Adrenal gland (tissue), 9 donors: ENCODE measurements at regions not wholly inside any gene's neighbourhood (a gene's known extent, or its start where the extent isn't known, plus 50 kb on each side); places are given as distances from the start of the nearest gene placed in this dataset.

Source experiments
- DNase-seq, 7 donors: peaks; one replicate each; pipeline ENCODE4 v3.0.0-alpha.2; 2019 to 2020
- H3K27ac ChIP-seq, 5 donors: fragments of 200-600 bp; sonication (generic) in 4 of 5; 1 replicate in 3 of 5; 2 replicates in 2 of 5; pipeline versions ENCODE4 v1.5.1 to v1.8.0; 2016 to 2020; ENCODE audit warnings: mild to moderate bottlenecking in 1 of 5
- H3K27me3 ChIP-seq: fragments of 200-600 bp; 2 replicates; pipeline ENCODE4 v1.8.0; 2021
- H3K36me3 ChIP-seq, 2 donors: fragments of 200-600 bp; replicated peaks in 1 of 2; 1 replicate in 1 of 2; 2 replicates in 1 of 2; pipeline versions ENCODE4 v1.5.1 to v1.8.0; 2018 to 2022
- H3K4me1 ChIP-seq, 2 donors: fragments of 200-600 bp; replicated peaks in 1 of 2; 1 replicate in 1 of 2; 2 replicates in 1 of 2; pipeline versions ENCODE4 v1.5.1 to v1.8.0; 2018 to 2021
- H3K4me3 ChIP-seq, 4 donors: fragments of 200-600 bp; sonication (generic) in 3 of 4; one replicate each; pipeline ENCODE4 v1.5.1; 2016 to 2018
- H3K9me3 ChIP-seq, 3 donors: fragments of 200-600 bp; sonication (generic) in 1 of 3; replicated peaks in 1 of 3; 1 replicate in 2 of 3; 2 replicates in 1 of 3; pipeline versions ENCODE4 v1.5.1 to v1.8.0; 2016 to 2021
- POLR2A ChIP-seq, 2 donors: fragments of 450-650 bp; IDR thresholded peaks; one replicate each; pipeline ENCODE4 v1.6.1; 2017; ENCODE audit warnings: antibody characterized with exemption in 2 of 2, mild to moderate bottlenecking in 2 of 2, moderate library complexity in 1 of 2
- WGBS, 4 donors: extraction: QIAGEN DNeasy Blood & Tissue Kit in 2 of 4; methylation state at CpG; one replicate each; pipeline versions ENCODE4 v1.1.5 to v1.1.7; 2013 to 2017; 5-methylcytosine and 5-hydroxymethylcytosine counted together
- intact Hi-C, 2 donors: fragments of 100-400 bp; cut with DNase I; formaldehyde crosslinking; loops; one replicate each; pipeline versions ENCODE4 v1.14.1 to v1.15.0; 2022 to 2023
- TF ChIP-seq, protein P1 (sequence below), 6 experiments: fragments of 450-650 bp in 4 of 6; fragments of 200-600 bp in 2 of 6; sonication (generic) in 1 of 6; IDR thresholded peaks; 1 replicate in 5 of 6; 2 replicates in 1 of 6; pipeline versions ENCODE4 v1.5.1 to v1.8.0; 2016 to 2021; ENCODE audit warnings: antibody characterized with exemption in 6 of 6, mild to moderate bottlenecking in 2 of 6, moderate library complexity in 1 of 6
- donor health status: healthy with polysubstance abuse.
- donor health status: Bipolar disorder and iron deficiency.
- donor health status: DM: yes; HTN: yes; CAD: no.
- donor health status: DM: no; HTN: no; CAD: no.
- donor health status: DM: no; HTN: no; CAD: no.

DNA sequence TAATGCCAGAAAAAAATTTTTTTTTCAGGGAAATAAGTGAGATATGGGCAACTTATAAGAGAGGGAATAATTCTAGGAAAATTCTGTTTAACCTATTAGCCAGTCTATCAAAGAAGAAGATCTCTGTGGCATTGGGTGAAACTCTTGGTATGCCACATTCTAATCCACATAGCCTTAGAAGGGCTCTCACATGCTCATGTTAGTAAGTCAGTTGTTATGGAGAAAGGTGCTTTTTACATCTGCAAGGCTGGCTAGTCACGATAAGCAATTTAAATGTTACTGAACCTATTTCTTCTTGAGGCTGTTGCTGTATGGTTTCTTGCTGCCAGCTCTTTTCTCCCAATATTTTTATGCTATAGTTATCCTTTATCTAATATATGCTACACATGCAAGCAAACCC, 89.9 kb upstream of the MAGI1 start:
- Histone ChIP-seq H3K27ac (no peak overlapping the region), H3K27me3 (no peaks in the 10 kb centered on the region), H3K4me1 (peaks cover 0 to 4% of the 10 kb centered on the region in 2 donors), H3K4me3 (no peak overlapping the region), H3K36me3 (no peaks in the 10 kb centered on the region), H3K9me3 (no peaks in the 10 kb centered on the region)
- 54 to 88% (median 65%) methylated on average over 1 of the region's 1 CpG for WGBS, 4 donors
- TF ChIP-seq, protein P1, sequence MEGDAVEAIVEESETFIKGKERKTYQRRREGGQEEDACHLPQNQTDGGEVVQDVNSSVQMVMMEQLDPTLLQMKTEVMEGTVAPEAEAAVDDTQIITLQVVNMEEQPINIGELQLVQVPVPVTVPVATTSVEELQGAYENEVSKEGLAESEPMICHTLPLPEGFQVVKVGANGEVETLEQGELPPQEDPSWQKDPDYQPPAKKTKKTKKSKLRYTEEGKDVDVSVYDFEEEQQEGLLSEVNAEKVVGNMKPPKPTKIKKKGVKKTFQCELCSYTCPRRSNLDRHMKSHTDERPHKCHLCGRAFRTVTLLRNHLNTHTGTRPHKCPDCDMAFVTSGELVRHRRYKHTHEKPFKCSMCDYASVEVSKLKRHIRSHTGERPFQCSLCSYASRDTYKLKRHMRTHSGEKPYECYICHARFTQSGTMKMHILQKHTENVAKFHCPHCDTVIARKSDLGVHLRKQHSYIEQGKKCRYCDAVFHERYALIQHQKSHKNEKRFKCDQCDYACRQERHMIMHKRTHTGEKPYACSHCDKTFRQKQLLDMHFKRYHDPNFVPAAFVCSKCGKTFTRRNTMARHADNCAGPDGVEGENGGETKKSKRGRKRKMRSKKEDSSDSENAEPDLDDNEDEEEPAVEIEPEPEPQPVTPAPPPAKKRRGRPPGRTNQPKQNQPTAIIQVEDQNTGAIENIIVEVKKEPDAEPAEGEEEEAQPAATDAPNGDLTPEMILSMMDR (IDR thresholded peaks at IDR 0.05) = no peak
- TF ChIP-seq POLR2A (IDR thresholded peaks at IDR 0.05) = no peak
- intact Hi-C loops = no loop called here
- no peak for DNase-seq

GRCh38 chr3:66121318-66121717, 82.6 kb upstream of the MAGI1 start:
- TF ChIP-seq POLR2A (IDR thresholded peaks at IDR 0.05) = no peak
- TF ChIP-seq, protein P1 (IDR thresholded peaks at IDR 0.05) = no peak
- 81 to 90% (median 86%) methylated on average over 6 of the region's 6 CpGs for WGBS, 4 donors
- DNase-seq = no peak
- Histone ChIP-seq H3K36me3 (no peaks in the 10 kb centered on the region), H3K27me3 (no peaks in the 10 kb centered on the region), H3K27ac (no peak overlapping the region), H3K9me3 (no peaks in the 10 kb centered on the region), H3K4me1 (peaks cover 2 to 4% of the 10 kb centered on the region in 2 donors), H3K4me3 (no peak overlapping the region)
- intact Hi-C loops = no loop called here

DNA sequence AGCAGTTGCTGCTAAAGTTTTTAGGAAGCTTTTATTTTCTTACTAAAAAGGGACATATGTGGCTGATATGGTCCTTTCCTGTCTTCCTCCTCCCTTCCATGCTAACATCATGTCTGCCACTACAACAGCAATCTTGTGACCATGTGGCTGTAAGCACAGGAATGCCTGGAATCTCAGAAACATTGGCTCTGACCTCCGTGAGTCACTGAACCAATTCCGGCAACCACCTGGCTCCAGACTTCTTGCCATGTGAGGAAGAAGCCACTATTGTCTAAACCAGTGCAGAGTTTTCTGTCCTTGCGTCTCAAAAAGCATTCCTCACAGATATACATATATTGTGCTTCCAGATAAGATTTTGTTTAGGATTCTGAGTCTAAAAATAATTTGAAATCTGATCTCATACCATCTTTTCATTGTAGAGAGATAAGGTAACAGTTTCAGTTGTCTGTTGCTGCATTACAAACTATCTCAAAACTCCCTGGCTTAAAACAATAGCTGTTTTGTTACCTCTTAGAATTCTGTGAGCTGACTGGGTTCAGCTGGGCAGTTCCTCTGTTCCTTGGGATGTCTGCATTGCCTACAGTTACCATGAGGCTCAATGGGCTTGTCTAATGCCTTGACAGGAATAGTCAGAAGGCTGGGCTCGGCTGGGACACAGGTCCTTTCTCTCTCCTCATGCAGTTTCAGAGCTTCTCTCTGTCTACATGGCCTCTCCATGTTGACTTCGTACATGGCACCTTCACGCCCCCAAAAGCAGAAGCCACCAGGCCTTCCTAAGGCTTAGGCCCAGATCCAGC, 77.3 kb upstream of the MAGI1 start:
- peaks cover 8 to 13% of the 10 kb centered on the region in 2 donors for H3K4me1 ChIP-seq
- TF ChIP-seq, protein P1 (IDR thresholded peaks at IDR 0.05) = no peak
- TF ChIP-seq POLR2A (IDR thresholded peaks at IDR 0.05) = peak in 1 of 2 donors; percentile 33
- no peak overlapping the region for H3K4me3 ChIP-seq
- H3K9me3 ChIP-seq = no peaks in the 10 kb centered on the region
- WGBS, 4 donors = 56 to 59% (median 57%) methylated on average over 6 of the region's 6 CpGs
- peak overlapping the region in 4 of 5 donors; percentile 16 to 90 (median 43) for H3K27ac ChIP-seq
- DNase-seq = peak; percentile 49 to 92 (median 90)
- intact Hi-C loops = no loop called here
- H3K27me3 ChIP-seq = no peaks in the 10 kb centered on the region
- H3K36me3 ChIP-seq = no peaks in the 10 kb centered on the region

DNA sequence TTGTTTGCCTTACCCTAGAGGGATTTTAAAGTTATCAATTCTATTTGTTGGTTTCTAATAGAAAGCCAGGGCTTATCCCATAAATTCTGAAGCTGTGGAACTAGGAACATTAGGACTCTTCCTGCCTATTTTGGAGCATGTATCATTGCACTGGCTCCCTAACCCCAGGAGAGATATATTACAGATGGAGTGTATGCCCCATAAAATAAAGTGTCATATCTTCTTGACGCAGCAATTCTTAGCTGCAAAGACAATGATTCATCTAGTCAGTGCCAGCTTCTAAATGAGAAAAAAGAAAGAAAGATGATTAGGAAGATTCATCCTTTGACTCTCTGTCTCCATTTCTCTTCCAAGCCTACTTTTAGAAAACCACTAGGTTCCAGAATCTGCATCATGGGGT, 74.8 kb upstream of the MAGI1 start:
- whole genome bisulfite sequencing, 4 donors = 60 to 87% (median 81%) methylated on average over 1 of the region's 1 CpG
- no peak overlapping the region for H3K4me3 ChIP-seq
- H3K27me3 ChIP-seq = no peaks in the 10 kb centered on the region
- intact Hi-C loops = no loop called here
- TF ChIP-seq, protein P1 (IDR thresholded peaks at IDR 0.05) = no peak
- TF ChIP-seq POLR2A (IDR thresholded peaks at IDR 0.05) = no peak
- H3K27ac ChIP-seq = no peak overlapping the region
- DNase-seq = no peak
- peaks cover 8 to 13% of the 10 kb centered on the region in 2 donors for H3K4me1 ChIP-seq
- no peaks in the 10 kb centered on the region for H3K9me3 ChIP-seq
- H3K36me3 ChIP-seq = no peaks in the 10 kb centered on the region
